Breast epithelium (tissue), 3 donors: ENCODE measurements at regions not wholly inside any gene's neighbourhood (a gene's known extent, or its start where the extent isn't known, plus 50 kb on each side); places are given as distances from the start of the nearest gene placed in this dataset.

ENCODE experiments used
- POLR2A ChIP-seq: fragments of 450-650 bp; IDR thresholded peaks from one replicate; pipeline ENCODE4 v1.6.1; 2016; ENCODE audit warnings: antibody characterized with exemption, mild to moderate bottlenecking, moderate library complexity
- TF ChIP-seq, protein P1 (sequence below), 3 donors: fragments of 450-650 bp; IDR thresholded peaks; one replicate each; pipeline ENCODE4 v1.5.1; 2016 to 2017; ENCODE audit warnings: antibody characterized with exemption in 3 of 3, mild to moderate bottlenecking in 3 of 3, moderate library complexity in 3 of 3

DNA sequence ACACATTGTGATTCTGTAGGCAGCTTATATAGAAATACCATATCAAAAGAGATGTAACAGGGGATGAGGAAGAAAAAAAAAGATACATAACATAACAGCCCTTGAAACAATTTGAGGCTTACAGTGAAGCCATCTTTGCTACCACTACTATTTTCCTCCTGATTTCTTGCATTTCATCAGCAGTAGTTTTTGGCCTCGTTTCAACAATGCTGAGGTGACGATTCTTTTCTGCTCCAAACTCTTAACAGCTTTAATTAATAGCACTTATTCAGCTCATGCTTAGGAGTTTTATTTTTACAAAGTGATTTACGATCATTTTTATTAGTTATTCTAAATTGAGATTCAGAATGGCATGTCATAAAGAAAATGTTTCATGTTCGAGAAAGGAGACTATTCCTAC lies 163.2 kb downstream of the DCK start:
- no peak for TF ChIP-seq POLR2A
- TF ChIP-seq, protein P1, sequence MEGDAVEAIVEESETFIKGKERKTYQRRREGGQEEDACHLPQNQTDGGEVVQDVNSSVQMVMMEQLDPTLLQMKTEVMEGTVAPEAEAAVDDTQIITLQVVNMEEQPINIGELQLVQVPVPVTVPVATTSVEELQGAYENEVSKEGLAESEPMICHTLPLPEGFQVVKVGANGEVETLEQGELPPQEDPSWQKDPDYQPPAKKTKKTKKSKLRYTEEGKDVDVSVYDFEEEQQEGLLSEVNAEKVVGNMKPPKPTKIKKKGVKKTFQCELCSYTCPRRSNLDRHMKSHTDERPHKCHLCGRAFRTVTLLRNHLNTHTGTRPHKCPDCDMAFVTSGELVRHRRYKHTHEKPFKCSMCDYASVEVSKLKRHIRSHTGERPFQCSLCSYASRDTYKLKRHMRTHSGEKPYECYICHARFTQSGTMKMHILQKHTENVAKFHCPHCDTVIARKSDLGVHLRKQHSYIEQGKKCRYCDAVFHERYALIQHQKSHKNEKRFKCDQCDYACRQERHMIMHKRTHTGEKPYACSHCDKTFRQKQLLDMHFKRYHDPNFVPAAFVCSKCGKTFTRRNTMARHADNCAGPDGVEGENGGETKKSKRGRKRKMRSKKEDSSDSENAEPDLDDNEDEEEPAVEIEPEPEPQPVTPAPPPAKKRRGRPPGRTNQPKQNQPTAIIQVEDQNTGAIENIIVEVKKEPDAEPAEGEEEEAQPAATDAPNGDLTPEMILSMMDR (IDR thresholded peaks at IDR 0.05) = no peak
